Activated CD4-positive, alpha-beta T cell treated with anti-CD3 and anti-CD28 coated beads for 4 hours (primary cell): ENCODE measurements at regions not wholly inside any gene's neighbourhood (a gene's known extent, or its start where the extent isn't known, plus 50 kb on each side); places are given as distances from the start of the nearest gene placed in this dataset.
"Not testable (repeated sequence)": the region's sequence is repeated elsewhere in the genome, so short reads cannot be mapped to it uniquely, and the experiment has no call there.

Experiments used
- DNase-seq, 2 donors: peaks; one replicate each; pipeline ENCODE4 v3.0.0-alpha.2; 2020

DNA sequence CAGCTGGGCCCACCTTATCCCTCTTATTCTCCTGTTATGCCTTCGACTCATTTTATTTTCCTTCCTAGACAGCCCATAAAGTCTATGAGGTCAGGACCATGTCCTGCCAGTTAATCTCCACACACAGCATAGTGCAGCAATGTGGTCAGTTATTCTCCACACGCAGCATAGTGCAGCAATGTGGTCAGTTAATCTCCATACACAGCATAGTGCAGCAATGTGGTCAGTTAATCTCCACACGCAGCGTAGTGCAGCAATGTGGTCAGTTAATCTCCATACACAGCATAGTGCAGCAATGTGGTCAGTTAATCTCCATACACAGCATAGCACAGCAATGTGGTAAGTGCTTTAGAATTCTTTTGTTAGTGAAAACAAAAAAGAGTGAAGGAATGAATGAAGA is 77.8 kb downstream of the TEX36 start:
- no peak for DNase-seq

DNA sequence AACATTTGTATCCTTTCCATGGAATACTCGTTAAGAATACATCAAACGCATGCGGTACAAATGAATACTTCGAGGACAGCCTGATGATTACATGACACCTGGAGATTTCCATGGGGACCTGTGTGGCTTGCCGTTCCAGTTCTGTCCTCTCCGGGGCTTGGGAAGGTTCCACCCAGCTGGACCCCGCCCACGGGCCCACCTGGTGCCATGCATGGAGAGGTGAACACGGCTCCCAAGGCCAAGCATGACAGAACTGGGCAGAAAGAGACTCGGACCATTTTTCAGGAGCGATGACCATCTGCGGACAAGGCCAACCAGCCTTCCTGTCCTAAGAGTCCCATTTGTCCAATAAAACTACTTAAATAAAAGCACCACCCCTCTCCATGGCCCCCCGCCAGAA is 80.1 kb downstream of the TEX36 start:
- DNase-seq = no peak

DNA sequence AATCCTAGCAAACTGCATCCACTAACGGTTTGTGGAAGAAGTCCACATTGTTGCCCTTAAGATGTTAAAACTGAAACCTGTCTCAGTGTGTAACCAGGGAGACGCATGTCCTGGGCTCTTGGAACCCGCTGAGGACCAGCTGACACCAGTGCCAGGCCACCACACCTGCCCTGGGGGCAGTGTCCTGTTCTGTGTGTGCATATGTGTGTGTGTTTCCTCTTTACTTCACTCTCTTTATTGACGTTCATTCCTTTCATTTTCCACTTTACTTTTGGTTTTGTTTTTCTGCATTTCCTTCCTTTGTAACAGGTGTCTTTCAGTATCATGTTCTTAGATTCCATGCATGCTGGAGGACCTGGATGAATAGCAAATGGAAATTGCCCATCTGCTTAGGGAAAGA is 83.8 kb downstream of the TEX36 start:
- DNase-seq = no peak

DNA sequence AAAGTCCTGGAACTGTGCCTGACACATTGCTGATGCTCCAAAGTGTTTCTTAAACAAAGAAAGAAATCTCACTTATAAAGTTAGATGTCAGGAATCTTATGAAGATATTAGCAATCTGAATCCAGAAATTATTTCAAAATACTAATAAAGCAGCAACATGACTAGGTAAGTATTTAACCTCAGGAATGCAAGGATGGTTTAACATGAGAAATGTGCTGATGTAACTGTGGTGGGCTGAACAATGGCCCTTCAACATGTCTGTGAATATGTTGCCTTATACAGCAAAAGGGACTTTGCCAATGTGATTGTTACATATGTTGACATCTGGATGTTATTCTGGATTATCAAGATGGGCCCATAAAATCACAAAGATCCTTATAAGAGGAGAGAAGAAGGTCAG is 87.1 kb downstream of the TEX36 start:
- no peak for DNase-seq

DNA sequence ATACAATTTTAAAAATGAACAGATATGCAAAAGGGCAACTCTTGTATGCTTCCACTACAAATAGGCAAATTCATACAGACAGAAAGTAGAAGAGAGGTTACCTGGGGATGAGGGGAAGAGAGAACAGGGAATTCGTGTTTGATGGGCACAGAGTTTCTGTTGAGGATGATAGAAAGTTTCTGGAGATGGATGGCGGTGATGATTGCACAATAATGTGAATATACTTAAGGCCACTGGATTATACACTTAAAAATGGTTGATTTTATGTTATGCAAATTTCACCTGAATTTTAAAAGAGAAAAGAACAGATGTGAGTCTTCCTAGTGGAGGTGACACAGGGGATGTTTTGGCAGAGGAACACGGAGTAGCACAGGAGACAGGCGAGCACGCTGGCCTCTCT is 89.3 kb downstream of the TEX36 start:
- no peak for DNase-seq

DNA sequence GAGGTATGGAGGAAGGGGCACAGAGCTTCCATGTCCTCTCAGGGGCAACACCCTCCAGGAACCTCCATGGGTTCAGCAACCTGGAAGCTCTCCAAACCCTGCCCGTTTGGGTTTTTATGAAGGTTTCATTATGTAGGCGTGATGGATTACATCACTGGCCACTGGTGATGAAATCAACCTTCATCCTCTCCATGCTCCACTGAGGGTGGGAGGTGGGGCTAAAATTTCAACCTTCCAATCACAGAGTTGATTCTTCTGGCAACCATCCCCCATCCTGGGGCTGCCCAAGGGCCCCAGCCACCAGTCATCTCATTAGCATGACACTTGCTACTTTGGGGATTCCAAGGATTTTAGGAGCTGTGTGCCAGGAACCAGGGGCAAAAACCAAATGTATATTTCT is 90.1 kb downstream of the TEX36 start:
- no peak for DNase-seq

DNA sequence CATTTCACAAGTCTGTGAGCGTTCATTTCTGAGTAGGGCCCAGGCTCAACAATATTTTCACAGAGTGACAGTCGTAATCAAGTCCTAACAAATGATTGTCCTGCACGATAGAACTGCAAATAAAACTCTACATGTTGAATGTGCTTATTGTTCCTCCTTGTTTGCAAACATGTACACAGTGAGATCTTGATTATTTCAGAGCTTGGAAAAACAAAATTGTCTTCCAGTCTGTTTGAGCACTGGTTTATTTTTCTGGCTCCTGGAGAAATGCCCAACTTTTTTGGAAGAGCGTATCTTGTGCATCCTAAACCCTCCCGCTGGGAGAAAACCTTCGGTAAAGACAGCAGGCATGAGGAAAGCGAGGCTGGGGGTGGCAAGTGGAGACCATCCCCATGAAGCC is 91.1 kb downstream of the TEX36 start:
- no peak for DNase-seq

DNA sequence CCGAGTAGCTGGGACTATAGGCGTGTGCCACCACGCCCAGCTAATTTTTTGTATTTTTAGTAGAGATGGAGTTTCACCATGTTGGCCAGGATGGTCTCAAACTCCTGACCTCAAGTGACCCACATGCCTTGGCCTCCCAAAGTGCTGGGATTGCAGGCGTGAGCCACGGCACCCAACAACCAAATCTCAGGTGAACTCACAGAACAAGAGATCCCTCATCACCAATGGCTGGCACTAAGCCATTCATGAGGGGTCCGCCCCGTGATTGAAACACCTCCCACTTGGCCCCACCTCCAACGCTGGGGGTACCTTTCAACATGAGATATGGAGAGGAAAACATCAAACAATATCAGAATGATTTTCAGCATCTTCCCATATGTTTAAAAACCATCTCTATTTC is 94.2 kb downstream of the TEX36 start:
- not testable (repeated sequence) for DNase-seq

DNA sequence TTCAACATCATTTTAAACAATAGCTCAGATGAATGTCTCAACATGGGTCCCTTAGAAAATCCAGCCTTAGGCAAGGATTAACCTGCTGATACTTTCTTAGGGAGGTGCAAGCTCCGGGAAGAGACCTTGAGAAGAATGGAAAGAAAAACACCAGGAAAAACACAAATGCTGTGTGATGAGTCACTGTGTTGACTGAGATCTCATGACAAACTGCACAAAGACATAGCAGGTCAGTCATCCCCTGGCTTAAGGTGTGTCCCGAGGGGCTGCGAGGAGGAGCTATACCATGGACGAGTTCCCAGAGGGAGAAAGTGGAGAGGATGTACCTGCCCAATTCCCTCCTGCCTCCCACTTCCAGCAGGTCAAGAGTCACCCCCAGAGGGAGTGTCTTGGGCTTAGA is 98.0 kb downstream of the TEX36 start:
- DNase-seq = no peak

DNA sequence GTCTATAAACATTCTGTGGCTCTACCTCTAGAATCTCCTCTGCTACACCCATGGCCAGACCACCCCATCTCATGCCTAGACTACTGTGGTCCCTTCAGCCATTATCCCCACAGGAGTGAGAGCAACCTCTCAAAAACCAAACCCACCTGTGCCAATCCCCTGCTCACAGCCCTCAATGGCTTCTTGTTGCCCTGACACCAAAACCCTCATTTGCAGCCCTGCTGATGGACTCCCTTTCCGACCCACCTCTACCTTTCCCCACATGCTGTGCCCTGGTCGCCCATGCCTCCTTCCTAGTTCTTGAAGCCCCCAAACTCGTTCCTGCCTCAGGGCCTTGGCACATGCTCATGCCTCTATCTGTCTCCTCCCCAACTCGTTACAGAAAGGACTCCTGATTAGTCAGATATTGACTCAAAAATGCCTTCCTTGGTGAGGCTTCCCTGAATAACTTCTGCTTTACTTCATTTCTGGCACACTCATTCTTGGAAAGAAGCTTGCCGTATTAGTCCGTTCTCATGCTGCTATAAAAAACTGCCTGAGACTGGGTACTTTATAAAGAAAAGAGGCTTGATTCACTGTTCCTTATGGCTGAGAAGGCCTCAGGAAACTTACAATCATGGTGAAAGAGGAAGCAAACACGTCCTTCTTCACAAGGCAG is 104.2 kb downstream of the TEX36 start:
- DNase-seq = no peak

DNA sequence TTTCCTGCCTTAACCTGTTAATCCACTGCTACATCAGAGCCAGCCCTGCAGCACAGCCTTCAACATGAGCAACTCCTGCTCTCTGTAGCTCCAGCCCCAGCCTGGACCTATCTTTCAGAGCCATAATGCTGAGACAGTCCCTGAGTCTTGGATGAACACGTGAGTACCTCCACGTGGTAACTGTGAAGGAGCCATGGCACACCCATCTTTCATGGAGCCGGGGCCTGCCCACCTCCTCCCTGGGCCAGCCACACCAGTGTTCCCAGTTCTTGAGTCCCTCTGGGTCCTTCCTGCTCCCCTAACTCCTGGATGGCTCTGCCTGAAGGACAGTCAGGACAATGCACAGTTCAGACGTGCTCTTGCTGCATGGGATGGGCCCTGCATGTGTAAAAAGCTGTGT is 107.1 kb downstream of the TEX36 start:
- no peak for DNase-seq

DNA sequence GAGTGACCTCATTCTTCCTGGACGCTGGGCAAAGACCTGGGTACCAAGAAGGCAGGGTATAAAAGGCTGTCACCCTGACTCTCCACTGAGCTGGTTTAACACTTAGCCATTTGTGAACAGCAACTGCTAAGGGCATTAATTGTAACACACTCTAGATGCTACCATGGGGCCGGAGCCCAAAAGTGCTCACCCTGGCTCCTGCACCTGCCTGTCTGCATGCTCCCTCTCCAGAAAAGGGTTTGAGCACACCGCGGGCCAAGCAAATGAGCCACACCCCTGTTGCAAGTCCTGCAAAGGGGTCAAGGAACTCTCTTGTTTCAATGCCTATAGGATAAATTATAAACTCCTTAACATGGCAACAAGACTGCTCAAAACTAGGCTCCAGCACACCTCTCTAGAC is 114.8 kb downstream of the TEX36 start:
- no peak for DNase-seq

DNA sequence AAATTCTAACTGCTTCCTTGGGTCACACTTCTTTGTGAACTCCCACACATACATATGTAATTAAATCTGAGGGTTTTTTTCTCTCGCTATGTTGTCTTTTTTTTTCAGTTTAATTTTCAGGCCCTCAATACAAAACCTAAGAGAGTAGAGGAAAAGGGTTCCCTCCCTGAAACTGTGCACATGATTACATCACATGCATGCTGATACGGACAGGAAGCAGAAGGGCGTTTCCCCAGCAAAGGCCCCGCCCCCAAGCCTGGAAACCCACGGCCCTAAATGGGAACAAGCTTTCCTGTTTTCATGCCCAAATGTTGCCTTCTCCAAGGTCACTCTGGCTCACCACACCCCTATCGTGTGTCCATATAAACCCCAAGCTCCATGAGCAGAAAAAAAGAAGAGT is 115.4 kb downstream of the TEX36 start:
- no peak for DNase-seq

DNA sequence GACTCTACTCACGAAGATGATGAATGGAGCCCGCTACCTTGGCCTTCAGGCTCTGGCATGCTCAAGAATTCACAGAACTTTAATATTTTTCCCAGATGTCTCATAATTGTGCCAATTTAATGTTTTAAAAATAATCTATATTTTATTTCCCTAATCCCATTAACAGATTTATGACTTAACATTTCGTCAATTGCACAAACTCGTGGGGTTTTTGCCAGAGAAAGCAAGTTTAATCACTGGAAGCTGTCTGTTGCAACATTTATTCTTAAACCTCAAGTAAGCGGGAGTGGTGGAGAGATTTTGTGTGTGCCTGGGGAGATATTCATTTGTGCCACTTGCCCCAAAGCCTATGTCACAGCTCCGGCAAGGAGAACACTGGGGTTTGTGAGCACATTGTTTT is 117.9 kb downstream of the TEX36 start:
- DNase-seq = no peak

DNA sequence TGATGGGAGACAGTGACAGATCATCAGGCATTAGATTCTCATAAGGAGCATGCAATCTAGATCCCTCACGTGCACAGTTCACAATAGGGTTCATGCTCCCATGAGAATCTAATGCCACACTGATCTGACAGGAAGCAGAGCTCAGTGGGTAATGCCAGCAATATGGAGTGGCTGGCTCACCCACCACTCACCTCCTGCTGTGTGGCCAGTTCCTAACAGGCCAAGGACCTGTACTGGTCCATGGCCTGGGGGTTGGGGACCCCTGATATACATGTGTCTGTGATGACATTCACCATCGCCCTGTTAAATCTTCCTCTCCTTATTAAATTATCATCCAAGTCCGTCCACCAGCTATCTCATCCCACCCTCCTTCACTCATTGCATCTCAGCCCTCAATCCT is 118.4 kb downstream of the TEX36 start:
- DNase-seq = no peak

DNA sequence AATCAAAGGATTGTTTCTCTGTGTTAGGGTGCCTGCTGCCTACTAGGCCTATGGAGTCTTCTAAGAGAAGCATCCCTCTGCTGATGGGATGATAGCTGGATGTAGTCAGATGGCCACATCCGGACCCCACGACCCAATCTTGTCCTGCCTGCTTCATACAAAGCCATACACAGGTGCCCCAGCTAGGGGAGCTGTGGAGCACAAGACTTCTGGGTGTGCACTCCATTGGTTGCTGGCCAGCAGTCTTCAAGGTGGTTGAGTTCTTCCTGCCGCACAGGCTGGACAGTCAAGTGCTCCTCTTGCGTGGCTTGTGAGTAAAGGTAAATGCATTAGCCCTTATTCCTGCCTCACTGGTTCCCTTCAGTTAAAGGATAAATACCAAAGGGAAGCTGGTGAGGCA is 120.2 kb downstream of the TEX36 start:
- no peak for DNase-seq

DNA sequence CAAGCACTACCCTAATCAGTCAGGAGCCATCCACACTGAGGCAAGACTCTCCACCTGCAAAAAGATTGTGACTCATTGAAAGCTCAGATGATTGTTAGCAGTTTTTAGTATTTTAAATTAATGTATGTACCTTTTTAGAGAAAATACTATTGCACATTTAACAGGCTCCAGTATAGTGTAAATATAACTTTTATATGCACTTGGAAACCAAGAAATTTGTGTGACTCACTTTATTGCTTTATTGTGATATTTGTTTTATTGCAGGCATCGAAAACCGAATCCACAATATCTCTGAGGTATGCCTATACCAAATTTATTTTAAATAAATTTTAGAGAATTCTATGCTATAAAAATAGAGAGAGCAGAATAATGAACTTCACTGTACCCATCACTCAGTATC is 122.0 kb downstream of the TEX36 start:
- no peak for DNase-seq

DNA sequence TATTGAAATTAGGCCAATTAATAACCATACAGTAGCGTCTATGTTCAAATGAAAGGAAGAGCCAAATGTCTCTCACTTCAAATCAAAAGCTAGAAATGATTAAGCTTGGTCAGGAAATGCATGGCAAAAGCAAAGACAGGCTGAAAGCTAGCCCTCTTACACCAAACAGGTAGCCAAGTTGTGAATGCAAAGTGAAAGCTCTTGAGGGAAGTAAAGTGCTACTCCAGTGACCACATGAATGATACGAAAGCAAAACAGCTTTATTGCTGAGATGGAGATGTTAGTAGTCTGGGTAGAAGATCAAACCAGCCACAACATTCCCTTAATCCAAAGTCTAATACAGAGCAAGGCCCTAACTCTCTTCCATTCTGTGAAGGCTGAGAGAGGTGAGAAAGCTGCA is 123.8 kb downstream of the TEX36 start:
- DNase-seq = no peak

DNA sequence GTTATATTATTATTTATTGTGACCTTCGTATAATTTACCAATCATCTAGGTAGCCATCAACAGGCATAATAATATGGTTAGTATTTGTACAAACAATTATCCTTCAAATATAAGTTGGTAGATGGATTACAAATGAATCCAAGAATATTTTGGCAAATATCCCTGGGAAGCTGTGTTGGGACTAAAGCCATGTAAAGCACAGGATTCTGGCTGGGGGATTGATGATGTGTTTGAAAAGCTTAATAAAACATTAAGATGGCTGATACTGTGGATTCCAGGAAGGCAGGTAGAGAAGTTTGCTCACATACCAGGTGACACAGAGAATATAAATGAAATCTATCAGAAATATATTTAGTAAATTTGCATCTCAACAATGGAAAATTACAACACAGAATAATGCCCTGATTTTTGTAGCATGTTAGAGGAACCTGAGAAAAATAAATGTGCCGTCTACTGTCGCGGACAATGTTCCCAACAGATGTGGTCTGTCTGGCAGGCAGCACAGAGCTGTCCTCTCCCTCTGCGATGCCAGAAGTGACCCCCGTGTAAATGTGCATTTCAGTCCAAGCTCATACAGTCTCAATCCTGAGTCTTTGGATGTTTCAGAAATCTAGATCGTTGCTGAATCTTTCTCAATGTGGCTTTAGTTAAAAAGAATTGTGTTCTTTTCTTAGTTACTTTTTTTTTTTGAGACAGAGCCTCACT is 125.0 kb downstream of the TEX36 start:
- no peak for DNase-seq

DNA sequence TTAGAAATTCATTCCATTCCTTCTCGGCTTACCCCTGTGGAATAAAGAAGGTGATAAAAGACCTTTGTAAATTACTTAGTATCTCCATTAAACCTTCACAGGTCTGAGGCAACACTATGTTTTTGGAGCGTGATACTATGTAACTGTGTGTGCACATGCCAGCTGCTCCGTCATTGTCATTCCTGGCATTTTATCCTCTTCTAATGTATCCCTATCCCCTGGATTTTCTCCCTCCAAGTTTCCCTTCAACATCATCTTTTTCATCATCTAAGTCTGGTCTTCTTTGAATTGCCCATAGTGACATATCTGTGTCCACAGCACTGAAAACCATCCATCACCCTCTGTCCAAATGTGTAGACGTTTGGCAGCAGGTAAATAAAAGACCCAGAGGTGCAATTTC is 125.7 kb downstream of the TEX36 start:
- no peak for DNase-seq

DNA sequence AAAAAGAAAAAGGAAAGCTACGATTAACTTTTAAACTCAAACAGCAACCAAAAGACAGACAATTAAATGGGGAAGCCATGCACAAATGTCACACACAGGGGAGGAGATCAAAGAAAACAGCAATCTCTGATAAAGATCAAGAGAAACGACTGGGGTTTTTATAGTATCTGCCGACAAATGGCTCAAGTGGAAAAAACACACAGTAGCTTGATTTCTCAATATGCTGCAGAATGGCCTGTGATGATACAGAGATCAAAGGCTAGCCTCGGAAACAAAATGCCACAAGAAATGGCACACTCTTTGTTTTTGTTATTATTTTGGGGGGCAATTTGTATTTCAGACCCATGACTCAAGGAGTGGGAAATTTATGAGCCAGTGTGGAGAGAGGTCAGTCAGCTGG is 126.1 kb downstream of the TEX36 start:
- no peak for DNase-seq

DNA sequence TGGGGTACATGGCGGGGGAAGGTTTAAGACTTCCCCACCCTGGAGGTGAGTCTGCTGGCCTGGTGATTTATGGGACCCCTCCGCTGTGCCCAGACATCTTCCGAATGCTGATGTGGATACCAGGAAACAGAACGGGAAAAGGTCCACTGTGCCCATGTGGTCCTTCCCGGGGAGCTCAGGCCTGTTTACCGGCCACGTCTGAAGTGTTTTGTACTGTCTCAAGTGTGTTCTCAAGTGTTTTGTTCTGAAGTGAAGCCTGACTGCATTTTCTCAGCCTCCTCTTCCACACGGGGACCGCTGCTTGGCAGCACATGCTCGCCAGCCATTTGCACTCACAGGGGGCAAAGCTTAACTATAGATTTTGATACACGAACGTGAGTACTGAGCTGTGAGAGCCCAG is 127.2 kb downstream of the TEX36 start:
- no peak for DNase-seq

DNA sequence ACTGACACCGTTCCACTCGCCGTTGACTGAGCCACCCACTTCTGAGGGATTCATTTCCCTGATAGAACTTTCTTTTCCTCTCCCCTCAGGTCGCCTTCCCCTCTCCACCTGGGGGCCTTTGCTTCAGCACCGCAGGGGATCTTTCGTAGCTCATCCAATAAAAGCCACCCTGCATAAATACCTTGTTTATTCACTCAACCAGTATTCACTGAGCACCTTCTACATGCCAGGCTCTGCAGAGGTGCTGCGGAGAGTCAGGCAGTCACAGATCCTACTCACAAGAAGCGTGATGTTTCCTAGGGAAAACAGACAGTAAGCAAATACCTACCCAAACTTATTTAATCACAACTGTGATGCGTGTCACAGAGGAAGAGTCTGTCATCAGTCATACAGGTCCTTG is 127.7 kb downstream of the TEX36 start:
- no peak for DNase-seq

DNA sequence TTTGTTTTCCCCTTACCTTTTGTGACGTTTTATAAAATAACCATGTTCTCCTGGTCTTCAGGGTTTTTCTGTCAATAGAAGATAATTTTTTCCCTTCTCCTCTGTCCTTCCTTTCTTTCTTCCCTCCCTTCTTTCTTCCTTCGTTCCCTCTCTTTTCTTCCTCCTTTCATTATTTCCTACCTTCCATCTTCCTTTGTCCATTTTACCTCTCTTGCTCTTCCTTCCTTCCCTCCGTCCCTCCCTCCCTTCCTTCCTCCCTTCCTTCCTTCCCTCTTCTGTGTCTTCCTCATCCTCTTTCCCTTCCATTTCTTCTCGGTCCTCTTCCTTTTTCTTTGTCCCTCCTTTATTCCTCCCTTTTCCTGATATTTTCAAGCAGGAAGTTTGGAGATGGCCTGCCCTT is 128.2 kb downstream of the TEX36 start:
- DNase-seq = no peak

DNA sequence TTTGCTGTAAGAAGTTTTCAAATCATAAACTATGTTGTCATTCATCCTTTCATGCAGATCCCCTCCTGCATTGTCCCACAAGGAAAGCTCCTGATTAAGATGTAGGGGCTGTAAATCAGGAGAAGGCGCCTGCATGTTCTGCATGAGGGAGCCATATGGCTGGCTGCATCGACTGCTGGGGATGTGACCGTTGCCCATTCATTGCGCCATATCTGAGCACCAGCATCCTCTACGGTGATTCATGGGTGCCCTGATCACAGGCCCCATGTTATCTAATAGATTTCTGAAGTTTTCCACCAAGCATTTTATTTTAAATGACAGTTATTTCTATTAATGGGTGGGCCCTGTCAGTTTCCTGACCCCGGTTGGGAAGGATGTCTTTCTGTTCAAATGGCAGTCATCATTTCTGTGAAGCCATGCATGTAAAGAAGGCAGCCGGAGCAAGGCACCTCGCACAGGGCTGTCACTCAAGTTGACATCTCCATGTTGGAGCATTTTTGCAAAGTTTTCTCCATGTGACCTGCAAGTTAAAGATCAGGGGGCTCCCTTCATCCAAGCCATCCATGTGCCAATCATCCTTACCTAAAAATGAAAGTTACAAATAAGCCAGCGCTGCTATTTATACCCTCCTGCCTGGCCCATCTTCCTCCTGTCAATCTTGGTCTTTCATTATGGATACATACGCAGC is 128.8 kb downstream of the TEX36 start:
- DNase-seq = no peak
